H1 (cell line): ENCODE measurements at regions not wholly inside any gene's neighbourhood (a gene's known extent, or its start where the extent isn't known, plus 50 kb on each side); places are given as distances from the start of the nearest gene placed in this dataset.

Source experiments
- CTCF ChIA-PET: fragments of 300-600 bp; sonication (Branson Sonifier 250); formaldehyde crosslinking; loops from one replicate; lab custom pipeline; 2021; ENCODE audit not compliant: partially characterized antibody; lab: Charles Lee
- POLR2A ChIA-PET: fragments of 300-600 bp; sonication (Branson Sonifier 250); formaldehyde crosslinking; loops from one replicate; lab custom pipeline; 2021; ENCODE audit warnings: inconsistent platforms; ENCODE audit not compliant: partially characterized antibody; lab: Charles Lee
- DNase-seq, 2 experiments: peaks; one replicate each; pipeline versions ENCODE4 v3.0.0 to v3.0.0-alpha.2; 2010 to 2022; ENCODE audit warnings: low spot score in 2 of 2, low read depth in 1 of 2, mixed read lengths in 1 of 2
- FAIRE-seq: peaks from 2 replicates; lab custom pipeline; 2011; peaks lifted over from hg19 to GRCh38; lab: Jason Lieb, UNC
- H2AFZ ChIP-seq: 2 replicates; pipeline ENCODE4 v1.8.1; 2012; ENCODE audit warnings: low read length, inconsistent platforms
- H2AK5ac ChIP-seq: 2 replicates; pipeline ENCODE4 v1.6.1; 2013; ENCODE audit warnings: low read depth, low read length
- H2BK120ac ChIP-seq: replicated peaks from 2 replicates; pipeline ENCODE3; 2013; ENCODE audit warnings: low read depth, low read length, inconsistent platforms
- H2BK12ac ChIP-seq: 2 replicates; pipeline ENCODE4 v1.6.1; 2013; ENCODE audit warnings: low read depth, low read length
- H2BK15ac ChIP-seq: 2 replicates; pipeline ENCODE4 v1.6.1; 2013; ENCODE audit warnings: low read length
- H2BK20ac ChIP-seq: 2 replicates; pipeline ENCODE4 v1.6.1; 2013; ENCODE audit warnings: low read length
- H2BK5ac ChIP-seq: 2 replicates; pipeline ENCODE4 v1.6.1; 2013; ENCODE audit warnings: low read depth, low read length
- H3K14ac ChIP-seq: 2 replicates; pipeline ENCODE4 v1.6.1; 2013; ENCODE audit warnings: inconsistent platforms; ENCODE audit not compliant: insufficient read length
- H3K18ac ChIP-seq: 2 replicates; pipeline ENCODE4 v1.6.1; 2013; ENCODE audit warnings: low read length; ENCODE audit errors: extremely low read depth
- H3K23ac ChIP-seq: 2 replicates; pipeline ENCODE4 v1.6.1; 2013; ENCODE audit warnings: inconsistent platforms; ENCODE audit not compliant: insufficient read length
- H3K23me2 ChIP-seq: 2 replicates; pipeline ENCODE4 v1.6.1; 2013; ENCODE audit warnings: low read depth, low read length
- H3K27ac ChIP-seq: 2 replicates; pipeline ENCODE4 v1.6.1; 2011; ENCODE audit warnings: low read depth, low read length, inconsistent platforms
- H3K27me3 ChIP-seq, 4 experiments: replicated peaks in 1 of 4; 1 replicate in 1 of 4; 2 replicates in 3 of 4; pipeline versions ENCODE4 v1.6.1 to v1.8.1; 2011 to 2013; ENCODE audit warnings: low read length in 3 of 4, mild to moderate bottlenecking in 3 of 4, inconsistent platforms in 2 of 4, mixed read lengths in 2 of 4, moderate library complexity in 1 of 4; ENCODE audit not compliant: control insufficient read depth in 3 of 4, insufficient read depth in 3 of 4; ENCODE audit errors: extremely low read depth in 1 of 4
- H3K36me3 ChIP-seq, 4 experiments: 2 replicates each; pipeline versions ENCODE4 v1.6.1 to v1.8.1; 2011 to 2013; ENCODE audit warnings: mild to moderate bottlenecking in 4 of 4, low read length in 3 of 4, moderate library complexity in 2 of 4, control low read depth in 1 of 4, inconsistent platforms in 1 of 4; ENCODE audit not compliant: insufficient read depth in 4 of 4, control insufficient read depth in 2 of 4
- H3K4ac ChIP-seq: replicated peaks from 2 replicates; pipeline ENCODE3; 2013; ENCODE audit warnings: low read length, low read depth, mixed read lengths, inconsistent platforms; ENCODE audit not compliant: insufficient read length
- H3K4me1 ChIP-seq, 4 experiments: replicated peaks in 1 of 4; 1 replicate in 1 of 4; 2 replicates in 3 of 4; pipeline versions ENCODE4 v1.6.1 to v1.8.1; 2011 to 2013; ENCODE audit warnings: low read length in 3 of 4, inconsistent platforms in 2 of 4, mixed read lengths in 1 of 4; ENCODE audit not compliant: insufficient read depth in 4 of 4, control insufficient read depth in 3 of 4
- H3K4me2 ChIP-seq, 2 experiments: 2 replicates each; pipeline versions ENCODE4 v1.6.1 to v1.8.1; 2011 to 2013; ENCODE audit warnings: low read depth in 2 of 2, low read length in 2 of 2, control low read depth in 1 of 2, inconsistent platforms in 1 of 2, mild to moderate bottlenecking in 1 of 2; ENCODE audit not compliant: insufficient read depth in 1 of 2
- H3K4me3 ChIP-seq, 4 experiments: fragments of 200-600, 300-600 bp in 1 of 4; sonication (generic), shearing (Covaris generic), sonication (Bioruptor Twin) in 1 of 4; 2 replicates each; pipeline versions ENCODE4 v1.5.1 to v1.8.1; 2011 to 2016; ENCODE audit warnings: low read length in 4 of 4, low read depth in 3 of 4, control low read depth in 2 of 4, inconsistent platforms in 2 of 4, mild to moderate bottlenecking in 2 of 4, mixed read lengths in 1 of 4, moderate library complexity in 1 of 4; ENCODE audit not compliant: insufficient read depth in 2 of 4; ENCODE audit errors: extremely low read depth in 1 of 4
- H3K56ac ChIP-seq: replicated peaks from 2 replicates; pipeline ENCODE3; 2013; ENCODE audit warnings: low read depth, mild to moderate bottlenecking, mixed read lengths, low read length, inconsistent platforms; ENCODE audit not compliant: insufficient read length
- H3K79me1 ChIP-seq: 2 replicates; pipeline ENCODE4 v1.6.1; 2013; ENCODE audit warnings: low read depth, low read length, control low read depth
- H3K79me2 ChIP-seq, 2 experiments: 2 replicates each; pipeline versions ENCODE4 v1.6.1 to v1.8.1; 2012 to 2013; ENCODE audit warnings: low read length in 2 of 2, mild to moderate bottlenecking in 2 of 2, inconsistent platforms in 1 of 2; ENCODE audit not compliant: insufficient read depth in 2 of 2, control insufficient read depth in 1 of 2
- H3K9ac ChIP-seq, 4 experiments: replicated peaks in 1 of 4; 1 replicate in 1 of 4; 2 replicates in 3 of 4; pipeline versions ENCODE4 v1.6.1 to v1.8.1; 2011 to 2013; ENCODE audit warnings: low read depth in 3 of 4, low read length in 3 of 4, control low read depth in 2 of 4, mild to moderate bottlenecking in 2 of 4, moderate library complexity in 2 of 4, inconsistent platforms in 1 of 4; ENCODE audit errors: extremely low read depth in 1 of 4
- H3K9me3 ChIP-seq, 2 experiments: 2 replicates each; pipeline versions ENCODE4 v1.6.1 to v1.8.1; 2012 to 2013; ENCODE audit warnings: mild to moderate bottlenecking in 2 of 2, moderate library complexity in 2 of 2, control low read depth in 1 of 2, inconsistent platforms in 1 of 2, low read depth in 1 of 2, low read length in 1 of 2, mixed read lengths in 1 of 2; ENCODE audit not compliant: insufficient read depth in 2 of 2
- H4K20me1 ChIP-seq, 2 experiments: replicated peaks in 1 of 2; 2 replicates each; pipeline versions ENCODE3 to v1.8.1; 2011 to 2013; ENCODE audit warnings: inconsistent platforms in 2 of 2, low read length in 2 of 2, mild to moderate bottlenecking in 1 of 2; ENCODE audit not compliant: insufficient read depth in 2 of 2, control insufficient read depth in 1 of 2
- H4K5ac ChIP-seq: 2 replicates; pipeline ENCODE4 v1.6.1; 2013; ENCODE audit warnings: low read length, low read depth, mixed read lengths, inconsistent platforms; ENCODE audit not compliant: insufficient read length
- H4K8ac ChIP-seq: 2 replicates; pipeline ENCODE4 v1.8.0; 2013; ENCODE audit warnings: mild to moderate bottlenecking, moderate library complexity, low read length, inconsistent platforms; ENCODE audit not compliant: insufficient read depth; ENCODE audit errors: extremely low read depth
- H4K91ac ChIP-seq: replicated peaks from 2 replicates; pipeline ENCODE3; 2013; ENCODE audit warnings: low read length, mixed read lengths, inconsistent platforms; ENCODE audit not compliant: insufficient read length
- BCL11A ChIP-seq, 2 experiments: IDR thresholded peaks; one replicate each; pipeline ENCODE4 v1.6.1; 2011; ENCODE audit warnings: low read depth in 2 of 2, low read length in 2 of 2, mild to moderate bottlenecking in 2 of 2
- CBX5 ChIP-seq: fragments of 300-800, 300-1000 bp; sonication (generic); IDR thresholded peaks from 2 replicates; pipeline ENCODE4 v1.7.1; 2016; ENCODE audit warnings: antibody characterized with exemption, low read length, low read depth
- CEBPB ChIP-seq: IDR thresholded peaks from 2 replicates; pipeline ENCODE4 v1.6.1; 2012; ENCODE audit warnings: low read depth, low read length
- GABPA ChIP-seq: IDR thresholded peaks from 2 replicates; pipeline ENCODE4 v1.6.1; 2011; ENCODE audit warnings: mild to moderate bottlenecking, low read length, moderate library complexity, borderline replicate concordance; ENCODE audit not compliant: insufficient read depth
- HDAC6 ChIP-seq: IDR thresholded peaks from one replicate; pipeline ENCODE4 v1.7.1; 2012; ENCODE audit warnings: low read depth, mild to moderate bottlenecking, inconsistent platforms, low read length, moderate library complexity
- KDM4A ChIP-seq: IDR thresholded peaks from one replicate; pipeline ENCODE4 v1.7.1; 2012; ENCODE audit warnings: low read depth, mild to moderate bottlenecking, moderate library complexity, low read length, inconsistent platforms; ENCODE audit not compliant: severe bottlenecking
- PHF8 ChIP-seq: fragments of 200-600 bp; sonication (generic); conservative IDR thresholded peaks from 2 replicates; pipeline ENCODE4 v1.7.1; 2012; ENCODE audit warnings: low read depth, mild to moderate bottlenecking, inconsistent platforms, low read length, moderate library complexity
- SIX5 ChIP-seq: IDR thresholded peaks from 2 replicates; pipeline ENCODE4 v1.6.1; 2011; ENCODE audit warnings: mild to moderate bottlenecking, low read depth, low read length
- WGBS, 2 experiments: shearing (Covaris generic) in 1 of 2; methylation state at CpG; one replicate each; pipeline versions ENCODE4 v1.1.6 to v1.1.7; 2013 to 2015; ENCODE audit warnings: low lambda C conversion rate in 2 of 2, mixed read lengths in 2 of 2, inconsistent platforms in 1 of 2, low coverage in 1 of 2, missing lambda C conversion rate in 1 of 2; ENCODE audit not compliant: insufficient replicate concordance in 2 of 2, insufficient coverage in 1 of 2, insufficient read length in 1 of 2; ENCODE audit errors: extremely low coverage in 1 of 2, missing lambda C conversion rate in 1 of 2; 5-methylcytosine and 5-hydroxymethylcytosine counted together
- TF ChIP-seq, protein P1 (sequence below): IDR thresholded peaks from 2 replicates; pipeline ENCODE4 v1.6.1; 2012; ENCODE audit warnings: inconsistent platforms
- TF ChIP-seq, protein P2 (sequence below): IDR thresholded peaks from 2 replicates; pipeline ENCODE4 v1.6.1; 2011; ENCODE audit warnings: low read length, improper control_type of control experiment

DNA sequence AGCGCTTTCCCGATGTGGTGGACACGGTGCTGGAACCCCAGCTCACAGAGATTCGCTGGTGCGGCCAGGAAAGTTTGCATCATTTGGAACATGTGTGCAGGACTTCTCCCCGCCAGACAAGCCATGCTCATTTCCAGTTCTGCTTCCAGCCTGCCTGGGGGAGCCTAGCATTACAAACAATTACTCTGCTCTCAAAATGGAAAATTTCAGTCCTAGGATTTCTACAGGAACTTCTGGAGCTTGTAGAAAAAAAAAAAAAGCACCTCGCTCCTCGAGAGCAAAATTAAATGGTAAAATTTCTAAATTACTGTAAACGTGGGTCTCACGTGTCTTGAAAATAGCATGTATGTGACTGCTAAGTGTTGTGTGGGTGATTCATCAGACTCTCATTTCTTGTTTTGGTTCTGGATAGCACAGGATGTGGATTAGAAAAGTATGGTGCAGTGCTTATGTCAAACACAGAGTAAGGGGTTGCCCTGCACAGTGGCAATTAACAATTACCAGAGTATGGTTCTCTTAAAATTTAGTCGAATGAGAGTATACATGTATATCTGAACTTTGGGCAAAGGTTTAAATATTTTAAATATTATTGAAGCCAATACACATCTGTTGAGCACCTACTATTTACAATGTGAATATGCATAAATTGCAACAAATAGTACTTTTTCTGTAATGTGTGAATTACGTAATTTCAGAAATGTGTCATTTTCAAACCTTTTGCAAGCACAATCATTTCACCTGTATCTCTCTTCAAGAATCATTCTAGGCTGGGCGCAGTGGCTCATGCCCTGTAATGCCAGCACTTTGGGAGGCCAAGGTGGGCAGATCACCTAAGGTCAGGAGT lies 61.8 kb upstream of the PTGFRN start:
- Histone ChIP-seq H3K14ac (no peak overlapping the region), H3K9ac (no peak overlapping the region), H2BK120ac (no peak overlapping the region), H3K27me3 (no peaks in the 10 kb centered on the region), H4K91ac (no peak overlapping the region), H2AFZ (peak overlapping the region; percentile 58; the same call in 1 of the 2 replicates), H3K18ac (peak overlapping the region; percentile 24; the same call in 1 of the 2 replicates), H3K79me2 (no peaks in the 10 kb centered on the region), H3K9me3 (no peaks in the 10 kb centered on the region), H2BK20ac (0 out of 2 replicates have a peak overlapping the region, but pooled peaks have one; percentile 72), H3K27ac (no peak overlapping the region), H2BK5ac (no peak overlapping the region; the same call in 1 of the 2 replicates), H2AK5ac (no peak overlapping the region), H2BK15ac (no peak overlapping the region), H3K4ac (no peak overlapping the region), H3K23me2 (no peaks in the 10 kb centered on the region), H3K4me3 (no peak overlapping the region), H4K5ac (no peak overlapping the region), H3K36me3 (no peaks in the 10 kb centered on the region), H4K8ac (no peak overlapping the region), H3K56ac (no peak overlapping the region), H3K4me2 (no peak overlapping the region), H2BK12ac (no peak overlapping the region), H3K4me1 (peaks cover 2 to 7% (median 6%) of the 10 kb centered on the region in 4 experiments; a peak in 6 of 7 replicates), H3K79me1 (no peaks in the 10 kb centered on the region), H3K23ac (no peak overlapping the region), H4K20me1 (no peaks in the 10 kb centered on the region)
- POLR2A ChIA-PET = interaction anchor here (1.3 kb wide), 1 partner anchor 12 kb away, joined by 4 read pairs; no protein-coding TSS in a partner anchor
- no peak for FAIRE-seq
- WGBS, 2 experiments = 82% methylated on average over 13 of the region's 13 CpGs; no CpG with 5 or more reads in 1 of the 2 experiments
- DNase-seq = no peak
- CTCF ChIA-PET = interaction anchor here (0.6 to 1.6 kb wide), 5 partner anchors 8 to 123 kb away, joined by 3 read pairs; no protein-coding TSS in a partner anchor
- no peak for TF ChIP-seq SIX5
- TF ChIP-seq CBX5 = no peak
- no peak for TF ChIP-seq CEBPB
- TF ChIP-seq GABPA = no peak
- TF ChIP-seq, protein P1, sequence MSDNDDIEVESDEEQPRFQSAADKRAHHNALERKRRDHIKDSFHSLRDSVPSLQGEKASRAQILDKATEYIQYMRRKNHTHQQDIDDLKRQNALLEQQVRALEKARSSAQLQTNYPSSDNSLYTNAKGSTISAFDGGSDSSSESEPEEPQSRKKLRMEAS = no peak
- TF ChIP-seq, protein P2, sequence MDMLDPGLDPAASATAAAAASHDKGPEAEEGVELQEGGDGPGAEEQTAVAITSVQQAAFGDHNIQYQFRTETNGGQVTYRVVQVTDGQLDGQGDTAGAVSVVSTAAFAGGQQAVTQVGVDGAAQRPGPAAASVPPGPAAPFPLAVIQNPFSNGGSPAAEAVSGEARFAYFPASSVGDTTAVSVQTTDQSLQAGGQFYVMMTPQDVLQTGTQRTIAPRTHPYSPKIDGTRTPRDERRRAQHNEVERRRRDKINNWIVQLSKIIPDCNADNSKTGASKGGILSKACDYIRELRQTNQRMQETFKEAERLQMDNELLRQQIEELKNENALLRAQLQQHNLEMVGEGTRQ = no peak
- TF ChIP-seq BCL11A (IDR thresholded peaks at IDR 0.05; ENCODE audit: low read depth in 2 of 2, low read length in 2 of 2) = no peak
- no peak for TF ChIP-seq PHF8
- no peak for TF ChIP-seq HDAC6
- no peak for TF ChIP-seq KDM4A
